IMR-90 (cell line): ENCODE measurements at regions not wholly inside any gene's neighbourhood (a gene's known extent, or its start where the extent isn't known, plus 50 kb on each side); places are given as distances from the start of the nearest gene placed in this dataset.

Experiments
- ATAC-seq: fragments of 200-7000 bp; cut with Tn5 transposase; 2 replicates; pipeline ENCODE4 v1.9.1; 2020; ENCODE audit warnings: low read depth, mild to moderate bottlenecking, moderate library complexity
- BruUV-seq: library from RNA; stranded (reverse); fragments of 400-500 nt; replicated peaks from 2 replicates; lab custom pipeline; 2021; lab: Mats Ljungman, UMichigan
- CTCF ChIA-PET: fragments of 300-600 bp; formaldehyde crosslinking; extraction: SDS; loops from one replicate; lab custom pipeline; 2021; ENCODE audit warnings: antibody characterized with exemption; lab: Yijun Ruan, JAX
- POLR2A ChIA-PET: fragments of 300-600 bp; sonication (Branson Sonifier 250); formaldehyde crosslinking; loops from one replicate; lab custom pipeline; 2022; ENCODE audit warnings: antibody characterized with exemption; ENCODE audit not compliant: unreplicated experiment; lab: Charles Lee
- DNase-seq: peaks from one replicate; pipeline ENCODE4 v3.0.0; 2013
- H2AFZ ChIP-seq: replicated peaks from 2 replicates; pipeline ENCODE3; 2013; ENCODE audit warnings: low read length, mild to moderate bottlenecking; ENCODE audit not compliant: poor library complexity
- H2AK5ac ChIP-seq: 2 replicates; pipeline ENCODE4 v1.6.1; 2013; ENCODE audit warnings: low read depth, low read length, inconsistent platforms
- H2AK9ac ChIP-seq: replicated peaks from 2 replicates; pipeline ENCODE3; 2013; ENCODE audit warnings: mild to moderate bottlenecking, low read depth, low read length, moderate library complexity; ENCODE audit not compliant: poor library complexity
- H2BK120ac ChIP-seq: 2 replicates; pipeline ENCODE4 v1.6.1; 2013; ENCODE audit warnings: low read depth, low read length, inconsistent platforms
- H2BK15ac ChIP-seq: 3 replicates; pipeline ENCODE4 v1.6.1; 2013; ENCODE audit warnings: low read depth, low read length, inconsistent platforms
- H2BK20ac ChIP-seq: 2 replicates; pipeline ENCODE4 v1.6.1; 2013; ENCODE audit warnings: low read depth, mild to moderate bottlenecking, inconsistent platforms, low read length, moderate library complexity
- H2BK5ac ChIP-seq: 2 replicates; pipeline ENCODE4 v1.6.1; 2013; ENCODE audit warnings: mild to moderate bottlenecking, low read depth, low read length, inconsistent platforms; ENCODE audit not compliant: poor library complexity, severe bottlenecking
- H3K14ac ChIP-seq: replicated peaks from 2 replicates; pipeline ENCODE4 v1.6.1; 2013; ENCODE audit warnings: low read depth, low read length, inconsistent platforms
- H3K18ac ChIP-seq: 2 replicates; pipeline ENCODE4 v1.6.1; 2013; ENCODE audit warnings: low read depth, low read length, control low read depth
- H3K23ac ChIP-seq: 2 replicates; pipeline ENCODE4 v1.6.1; 2013; ENCODE audit warnings: low read depth, low read length, inconsistent platforms
- H3K27ac ChIP-seq: 2 replicates; pipeline ENCODE4 v1.5.1; 2013; ENCODE audit warnings: mild to moderate bottlenecking, control low read depth, low read length; ENCODE audit not compliant: insufficient read depth
- H3K27me3 ChIP-seq: 2 replicates; pipeline ENCODE4 v1.6.1; 2013; ENCODE audit warnings: low read length; ENCODE audit not compliant: control insufficient read depth, insufficient read depth
- H3K36me3 ChIP-seq: 2 replicates; pipeline ENCODE4 v1.6.1; 2013; ENCODE audit warnings: low read length, mixed read lengths; ENCODE audit not compliant: control insufficient read depth, insufficient read depth
- H3K4ac ChIP-seq: 2 replicates; pipeline ENCODE4 v1.6.1; 2013; ENCODE audit warnings: low read depth, low read length, inconsistent platforms
- H3K4me1 ChIP-seq: 2 replicates; pipeline ENCODE4 v1.6.1; 2013; ENCODE audit warnings: low read length, mixed read lengths; ENCODE audit not compliant: control insufficient read depth, insufficient read depth
- H3K4me2 ChIP-seq: 2 replicates; pipeline ENCODE4 v1.6.1; 2013; ENCODE audit warnings: low read depth, mild to moderate bottlenecking, control low read depth, low read length, moderate library complexity
- H3K4me3 ChIP-seq: 2 replicates; pipeline ENCODE4 v1.5.1; 2013; ENCODE audit warnings: low read depth, mild to moderate bottlenecking, control low read depth, low read length, moderate library complexity; ENCODE audit not compliant: insufficient read depth
- H3K56ac ChIP-seq: 2 replicates; pipeline ENCODE4 v1.6.1; 2013; ENCODE audit warnings: low read length, inconsistent platforms; ENCODE audit not compliant: insufficient read depth; ENCODE audit errors: extremely low read depth
- H3K79me1 ChIP-seq, 2 experiments: 2 replicates each; pipeline ENCODE4 v1.6.1; 2013; ENCODE audit warnings: low read length in 2 of 2, inconsistent platforms in 1 of 2, low read depth in 1 of 2
- H3K9ac ChIP-seq: 2 replicates; pipeline ENCODE4 v1.6.1; 2013; ENCODE audit warnings: low read depth, low read length, control low read depth
- H3K9me1 ChIP-seq: 2 replicates; pipeline ENCODE4 v1.6.1; 2013; ENCODE audit warnings: low read length, inconsistent platforms; ENCODE audit not compliant: insufficient read depth
- H3K9me3 ChIP-seq: 2 replicates; pipeline ENCODE4 v1.6.1; 2013; ENCODE audit warnings: low read length; ENCODE audit not compliant: control insufficient read depth, insufficient read depth
- H4K20me1 ChIP-seq: 2 replicates; pipeline ENCODE4 v1.6.1; 2013; ENCODE audit warnings: low read length, inconsistent platforms; ENCODE audit not compliant: insufficient read depth
- H4K5ac ChIP-seq: 2 replicates; pipeline ENCODE4 v1.6.1; 2013; ENCODE audit warnings: mild to moderate bottlenecking, low read depth, low read length, control low read depth
- H4K8ac ChIP-seq, 2 experiments: 2 replicates each; pipeline ENCODE4 v1.6.1; 2013; ENCODE audit warnings: low read depth in 2 of 2, low read length in 2 of 2, control low read depth in 1 of 2, inconsistent platforms in 1 of 2
- H4K91ac ChIP-seq: 2 replicates; pipeline ENCODE4 v1.6.1; 2013; ENCODE audit warnings: low read depth, low read length, inconsistent platforms; ENCODE audit not compliant: insufficient read depth
- BHLHE40 ChIP-seq: fragments of 150-350 bp; IDR thresholded peaks from 2 replicates; pipeline ENCODE4 v1.6.1; 2016; ENCODE audit warnings: mild to moderate bottlenecking, low read depth, low read length
- FOS ChIP-seq: fragments of 150-350 bp; IDR thresholded peaks from 2 replicates; pipeline ENCODE4 v1.6.1; 2016; ENCODE audit warnings: low read depth, low read length
- MAFK ChIP-seq: IDR thresholded peaks from 2 replicates; pipeline ENCODE4 v1.6.1; 2012; ENCODE audit warnings: low read depth, low read length, improper control_type of control experiment
- MXI1 ChIP-seq: IDR thresholded peaks from 2 replicates; pipeline ENCODE4 v1.6.1; 2012; ENCODE audit warnings: low read depth, mild to moderate bottlenecking, low read length, moderate library complexity, borderline replicate concordance
- POLR2A ChIP-seq: IDR thresholded peaks from 2 replicates; pipeline ENCODE4 v1.6.1; 2012; ENCODE audit warnings: mild to moderate bottlenecking, low read depth, low read length
- RCOR1 ChIP-seq: IDR thresholded peaks from 2 replicates; pipeline ENCODE4 v1.6.1; 2012; ENCODE audit warnings: mild to moderate bottlenecking, low read length, improper control_type of control experiment; ENCODE audit not compliant: insufficient replicate concordance
- RFX5 ChIP-seq: IDR thresholded peaks from 2 replicates; pipeline ENCODE4 v1.8.0; 2012; ENCODE audit warnings: low read depth, mild to moderate bottlenecking, low read length, moderate library complexity
- SMC3 ChIP-seq: fragments of 150-350 bp; IDR thresholded peaks from 2 replicates; pipeline ENCODE4 v1.6.1; 2016; ENCODE audit warnings: low read depth, mild to moderate bottlenecking, antibody characterized with exemption, low read length, moderate library complexity
- dilution Hi-C: fragments of 300-500 bp; cut with HindIII; formaldehyde crosslinking; loops from one replicate; pipeline ENCODE4 v1.14.3; 2018; ENCODE audit warnings: low sequenced_read_pairs; ENCODE audit not compliant: unreplicated experiment
- in situ Hi-C: fragments of 300-500 bp; cut with MboI; formaldehyde crosslinking; loops from 3 replicates; pipeline ENCODE4 v1.14.3; 2019; ENCODE audit warnings: low sequenced_read_pairs, inconsistent platforms, mixed read lengths
- intact Hi-C: fragments of 100-400 bp; cut with micrococcal nuclease; formaldehyde crosslinking; loops from 2 replicates; pipeline ENCODE4 v1.10.0; 2022
- TF ChIP-seq, protein P1 (sequence below): fragments of 150-350 bp; IDR thresholded peaks from 2 replicates; pipeline ENCODE4 v1.6.1; 2016; ENCODE audit warnings: low read depth, mild to moderate bottlenecking, low read length, moderate library complexity, borderline replicate concordance
- TF ChIP-seq, protein P2 (sequence below): fragments of 150-350 bp; IDR thresholded peaks from 2 replicates; pipeline ENCODE4 v1.6.1; 2017; ENCODE audit warnings: mild to moderate bottlenecking, antibody characterized with exemption, low read length, low read depth
- TF ChIP-seq, protein P3 (sequence below): conservative IDR thresholded peaks from 2 replicates; pipeline ENCODE4 v1.5.1; 2012; ENCODE audit warnings: mild to moderate bottlenecking, low read depth, low read length, improper control_type of control experiment

DNA sequence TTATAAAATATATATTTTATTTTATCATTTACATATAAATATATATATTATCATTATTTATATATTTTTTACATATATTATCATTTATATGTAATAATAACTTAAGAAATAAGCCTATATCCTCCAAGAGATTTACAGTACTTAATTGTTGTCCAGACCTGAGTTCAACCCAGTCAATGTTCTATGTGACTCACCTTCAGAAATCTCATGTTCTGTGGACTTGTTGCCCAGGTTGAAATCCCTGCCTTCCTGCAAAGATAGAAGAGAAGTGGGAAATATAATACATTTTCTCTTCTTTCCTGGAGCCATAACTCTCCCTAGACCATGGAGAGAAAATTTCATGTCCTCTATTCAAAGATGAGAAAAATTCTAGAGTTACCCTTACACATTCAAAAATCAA, 247.3 kb downstream of the PARM1 start:
- dilution Hi-C loops (no loop called here), intact Hi-C loops (no loop called here), in situ Hi-C loops (no loop called here)
- Histone ChIP-seq H3K27me3 (no peaks in the 10 kb centered on the region), H3K4me3 (no peak overlapping the region), H3K56ac (no peak overlapping the region), H2BK15ac (no peak overlapping the region), H3K4me2 (no peak overlapping the region), H2AK9ac (no peak overlapping the region), H3K79me1 (no peaks in the 10 kb centered on the region), H3K4me1 (no peaks in the 10 kb centered on the region), H4K20me1 (no peaks in the 10 kb centered on the region), H3K14ac (no peak overlapping the region), H2BK5ac (no peak overlapping the region), H2BK20ac (no peak overlapping the region), H3K23ac (no peak overlapping the region), H2BK120ac (no peak overlapping the region), H3K9ac (no peak overlapping the region), H2AFZ (no peak overlapping the region), H4K91ac (no peak overlapping the region), H3K4ac (no peak overlapping the region), H3K9me1 (no peaks in the 10 kb centered on the region), H4K8ac (no peak overlapping the region), H3K9me3 (no peaks in the 10 kb centered on the region), H3K27ac (no peak overlapping the region), H2AK5ac (no peak overlapping the region), H3K36me3 (no peaks in the 10 kb centered on the region), H4K5ac (no peak overlapping the region), H3K18ac (no peak overlapping the region)
- no peak for DNase-seq
- TF ChIP-seq RCOR1 (no peak), POLR2A (no peak), BHLHE40 (no peak), MXI1 (no peak), RFX5 (no peak), MAFK (no peak), SMC3 (no peak), FOS (no peak)
- TF ChIP-seq, protein P1, sequence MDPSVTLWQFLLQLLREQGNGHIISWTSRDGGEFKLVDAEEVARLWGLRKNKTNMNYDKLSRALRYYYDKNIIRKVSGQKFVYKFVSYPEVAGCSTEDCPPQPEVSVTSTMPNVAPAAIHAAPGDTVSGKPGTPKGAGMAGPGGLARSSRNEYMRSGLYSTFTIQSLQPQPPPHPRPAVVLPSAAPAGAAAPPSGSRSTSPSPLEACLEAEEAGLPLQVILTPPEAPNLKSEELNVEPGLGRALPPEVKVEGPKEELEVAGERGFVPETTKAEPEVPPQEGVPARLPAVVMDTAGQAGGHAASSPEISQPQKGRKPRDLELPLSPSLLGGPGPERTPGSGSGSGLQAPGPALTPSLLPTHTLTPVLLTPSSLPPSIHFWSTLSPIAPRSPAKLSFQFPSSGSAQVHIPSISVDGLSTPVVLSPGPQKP: no peak
- TF ChIP-seq, protein P2, sequence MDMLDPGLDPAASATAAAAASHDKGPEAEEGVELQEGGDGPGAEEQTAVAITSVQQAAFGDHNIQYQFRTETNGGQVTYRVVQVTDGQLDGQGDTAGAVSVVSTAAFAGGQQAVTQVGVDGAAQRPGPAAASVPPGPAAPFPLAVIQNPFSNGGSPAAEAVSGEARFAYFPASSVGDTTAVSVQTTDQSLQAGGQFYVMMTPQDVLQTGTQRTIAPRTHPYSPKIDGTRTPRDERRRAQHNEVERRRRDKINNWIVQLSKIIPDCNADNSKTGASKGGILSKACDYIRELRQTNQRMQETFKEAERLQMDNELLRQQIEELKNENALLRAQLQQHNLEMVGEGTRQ: no peak
- TF ChIP-seq, protein P3, sequence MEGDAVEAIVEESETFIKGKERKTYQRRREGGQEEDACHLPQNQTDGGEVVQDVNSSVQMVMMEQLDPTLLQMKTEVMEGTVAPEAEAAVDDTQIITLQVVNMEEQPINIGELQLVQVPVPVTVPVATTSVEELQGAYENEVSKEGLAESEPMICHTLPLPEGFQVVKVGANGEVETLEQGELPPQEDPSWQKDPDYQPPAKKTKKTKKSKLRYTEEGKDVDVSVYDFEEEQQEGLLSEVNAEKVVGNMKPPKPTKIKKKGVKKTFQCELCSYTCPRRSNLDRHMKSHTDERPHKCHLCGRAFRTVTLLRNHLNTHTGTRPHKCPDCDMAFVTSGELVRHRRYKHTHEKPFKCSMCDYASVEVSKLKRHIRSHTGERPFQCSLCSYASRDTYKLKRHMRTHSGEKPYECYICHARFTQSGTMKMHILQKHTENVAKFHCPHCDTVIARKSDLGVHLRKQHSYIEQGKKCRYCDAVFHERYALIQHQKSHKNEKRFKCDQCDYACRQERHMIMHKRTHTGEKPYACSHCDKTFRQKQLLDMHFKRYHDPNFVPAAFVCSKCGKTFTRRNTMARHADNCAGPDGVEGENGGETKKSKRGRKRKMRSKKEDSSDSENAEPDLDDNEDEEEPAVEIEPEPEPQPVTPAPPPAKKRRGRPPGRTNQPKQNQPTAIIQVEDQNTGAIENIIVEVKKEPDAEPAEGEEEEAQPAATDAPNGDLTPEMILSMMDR: no peak
- ChIA-PET POLR2A (no interaction called here), CTCF (no interaction called here)
- no peak for ATAC-seq
- no TSS peak for BruUV-seq
